Body of pancreas (tissue), 4 donors: ENCODE measurements at regions not wholly inside any gene's neighbourhood (a gene's known extent, or its start where the extent isn't known, plus 50 kb on each side); places are given as distances from the start of the nearest gene placed in this dataset.

Experiments
- CTCF ChIP-seq, 7 experiments: fragments of 450-650 bp in 4 of 7; fragments of 200-600 bp in 3 of 7; sonication (generic) in 3 of 7; IDR thresholded peaks; one replicate each; pipeline ENCODE4 v1.5.1; 2016 to 2019; ENCODE audit warnings: antibody characterized with exemption in 7 of 7
- POLR2A ChIP-seq, 3 donors: fragments of 450-650 bp; IDR thresholded peaks; one replicate each; pipeline ENCODE4 v1.6.1; 2016; ENCODE audit warnings: antibody characterized with exemption in 3 of 3, mild to moderate bottlenecking in 2 of 3

GRCh38 chr6:160810238-160810637 lies 108.2 kb downstream of the PLG start:
- TF ChIP-seq CTCF (IDR thresholded peaks at IDR 0.05) (no peak), POLR2A (IDR thresholded peaks at IDR 0.05) (no peak)
